Eye (tissue), 1 donor: ENCODE measurements at regions not wholly inside any gene's neighbourhood (a gene's known extent, or its start where the extent isn't known, plus 50 kb on each side); places are given as distances from the start of the nearest gene placed in this dataset.
A peak's percentile ranks its signal among the peaks of the same experiment; 100 is the strongest.
"Not testable (repeated sequence)": the region's sequence is repeated elsewhere in the genome, so short reads cannot be mapped to it uniquely, and the experiment has no call there.

Experiments used
- DNase-seq: peaks from one replicate; pipeline ENCODE4 v3.0.0-alpha.2; 2015

- no peak for DNase-seq
Observed at GRCh38 chr2:59191781-59192180, 950.7 kb upstream of the FANCL start.

- DNase-seq, result no peak
Observed at GRCh38 chr2:59190518-59190917, 949.4 kb upstream of the FANCL start.

- no peak for DNase-seq
Observed at GRCh38 chr2:59184276-59185020, 943.3 kb upstream of the FANCL start.

GRCh38 chr2:59183070-59183469 lies 941.9 kb upstream of the FANCL start:
- no peak for DNase-seq

GRCh38 chr2:59182249-59182648 lies 941.1 kb upstream of the FANCL start:
- DNase-seq, result peak; percentile 66

GRCh38 chr2:59181347-59181746 lies 940.2 kb upstream of the FANCL start:
- DNase-seq, result no peak

- DNase-seq, result no peak
Observed at GRCh38 chr2:59180621-59181020, 939.5 kb upstream of the FANCL start.

GRCh38 chr2:59180111-59180510 lies 939.0 kb upstream of the FANCL start:
- no peak for DNase-seq

GRCh38 chr2:59177748-59178147 lies 936.6 kb upstream of the FANCL start:
- no peak for DNase-seq

- DNase-seq, result no peak
Observed at GRCh38 chr2:59176737-59177136, 935.6 kb upstream of the FANCL start.

GRCh38 chr2:59174536-59175243 lies 933.6 kb upstream of the FANCL start:
- no peak for DNase-seq

GRCh38 chr2:59173325-59173724 lies 932.2 kb upstream of the FANCL start:
- DNase-seq, result no peak

- no peak for DNase-seq
Observed at GRCh38 chr2:59171019-59171418, 929.9 kb upstream of the FANCL start.

- no peak for DNase-seq
Observed at GRCh38 chr2:59168766-59169165, 927.6 kb upstream of the FANCL start.

- DNase-seq, result no peak
Observed at GRCh38 chr2:59167514-59167913, 926.4 kb upstream of the FANCL start.

GRCh38 chr2:59157908-59158307 lies 916.8 kb upstream of the FANCL start:
- DNase-seq, result not testable (repeated sequence)

- DNase-seq, result no peak
Observed at GRCh38 chr2:59151805-59152204, 910.7 kb upstream of the FANCL start.

- DNase-seq, result no peak
Observed at GRCh38 chr2:59150217-59150849, 909.2 kb upstream of the FANCL start.

- no peak for DNase-seq
Observed at GRCh38 chr2:59149271-59149670, 908.1 kb upstream of the FANCL start.

GRCh38 chr2:59112258-59112657 lies 871.1 kb upstream of the FANCL start:
- DNase-seq, result no peak

GRCh38 chr2:59096973-59097372 lies 855.8 kb upstream of the FANCL start:
- DNase-seq, result no peak

GRCh38 chr2:59093571-59093970 lies 852.4 kb upstream of the FANCL start:
- DNase-seq, result no peak

- no peak for DNase-seq
Observed at GRCh38 chr2:59084326-59084725, 843.2 kb upstream of the FANCL start.
